ENCODE measurements at regions not wholly inside any gene's neighbourhood (a gene's known extent, or its start where the extent isn't known, plus 50 kb on each side); places are given as distances from the start of the nearest gene placed in this dataset.

DNA sequence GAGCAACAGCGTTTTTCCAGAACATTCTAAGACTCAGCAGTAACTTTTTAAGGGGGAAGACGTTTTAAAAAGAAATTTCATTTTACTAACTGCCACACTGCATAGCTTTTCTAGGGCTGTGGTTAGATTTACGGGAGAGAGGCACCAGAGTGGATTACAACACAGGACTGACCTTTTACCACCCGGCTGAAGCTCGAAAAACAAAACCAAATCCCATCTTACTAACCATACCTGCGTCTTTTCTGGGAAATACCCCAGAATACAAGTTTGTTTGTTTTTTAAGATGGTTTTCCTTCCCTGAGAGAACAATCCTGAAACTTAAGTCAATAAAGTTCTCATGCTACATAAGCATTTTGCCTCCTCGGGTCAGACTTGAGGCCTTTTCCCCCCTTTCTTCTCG lies 209.3 kb upstream of the SOX4 start:
- TF ChIP-seq EZH2phosphoT487 (IDR thresholded peaks at IDR 0.05; ENCODE audit: insufficient read depth, low read depth) (no peak), EZH2 (IDR thresholded peaks at IDR 0.05; ENCODE audit: insufficient read depth, poor library complexity, severe bottlenecking) (no peak)

Measured in GM23248 (cell line).